Right kidney (tissue), 1 donor: ENCODE measurements at regions not wholly inside any gene's neighbourhood (a gene's known extent, or its start where the extent isn't known, plus 50 kb on each side); places are given as distances from the start of the nearest gene placed in this dataset.
"Not testable (repeated sequence)": the region's sequence is repeated elsewhere in the genome, so short reads cannot be mapped to it uniquely, and the experiment has no call there.

ENCODE experiments used
- DNase-seq: peaks from one replicate; pipeline ENCODE4 v3.0.0-alpha.2; 2016

DNA sequence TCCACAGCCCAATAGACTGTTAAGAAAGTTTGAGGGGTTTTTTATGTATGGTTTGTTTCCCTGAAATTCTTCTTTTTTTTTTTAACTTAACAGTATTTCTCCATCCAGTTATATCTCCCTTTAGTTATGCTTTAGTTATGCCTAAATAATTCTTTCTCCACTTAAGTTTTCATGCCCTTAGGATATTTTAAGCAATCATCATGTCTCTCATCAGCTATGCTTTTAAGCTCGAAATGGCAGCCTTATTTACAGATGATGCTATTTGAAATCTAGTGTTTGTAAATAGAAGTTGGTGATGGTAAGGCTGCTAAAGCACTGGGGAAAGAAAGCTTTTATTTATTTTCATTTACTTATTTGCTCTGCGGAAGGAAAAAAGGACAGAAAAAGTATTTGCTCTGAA lies 439.3 kb downstream of the TFAP2B start:
- no peak for DNase-seq

DNA sequence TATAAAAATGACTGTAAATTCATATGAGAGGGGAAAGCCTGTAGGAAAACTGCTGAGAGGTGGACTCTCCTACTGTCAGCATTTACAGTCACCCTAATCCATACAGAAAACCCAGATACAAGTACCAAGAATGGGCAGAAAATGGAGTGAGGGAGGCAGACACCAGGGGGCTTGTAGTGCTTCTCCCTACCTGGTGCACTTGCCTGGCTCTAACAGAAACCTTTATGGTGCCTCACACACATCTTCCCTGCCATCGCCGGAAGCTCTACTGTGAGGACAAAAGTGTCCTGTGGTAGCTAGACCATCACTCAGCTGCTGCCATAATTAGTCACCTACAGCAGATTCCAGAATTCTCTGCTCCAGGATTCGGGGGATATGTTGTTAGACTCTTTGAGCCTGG lies 441.3 kb downstream of the TFAP2B start:
- DNase-seq, result no peak

DNA sequence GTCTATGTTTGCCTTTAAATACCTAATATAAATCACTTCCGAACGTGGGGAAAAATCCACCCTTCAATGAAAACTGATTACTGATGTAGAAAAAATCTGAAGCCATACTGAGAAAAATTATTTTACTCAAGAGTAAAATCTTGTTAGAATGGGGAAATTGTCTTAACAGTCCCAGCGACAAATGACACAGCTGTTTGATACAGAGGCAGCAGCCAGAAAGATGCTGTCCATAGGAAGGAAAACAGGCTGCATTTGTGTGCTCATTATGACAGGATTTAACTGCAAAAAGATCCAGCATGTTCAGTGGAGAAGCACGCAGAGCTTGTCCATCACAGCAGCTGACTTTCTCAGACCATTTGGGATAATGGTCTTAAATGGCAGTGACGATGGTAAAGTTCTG lies 443.0 kb downstream of the TFAP2B start:
- DNase-seq, result no peak

DNA sequence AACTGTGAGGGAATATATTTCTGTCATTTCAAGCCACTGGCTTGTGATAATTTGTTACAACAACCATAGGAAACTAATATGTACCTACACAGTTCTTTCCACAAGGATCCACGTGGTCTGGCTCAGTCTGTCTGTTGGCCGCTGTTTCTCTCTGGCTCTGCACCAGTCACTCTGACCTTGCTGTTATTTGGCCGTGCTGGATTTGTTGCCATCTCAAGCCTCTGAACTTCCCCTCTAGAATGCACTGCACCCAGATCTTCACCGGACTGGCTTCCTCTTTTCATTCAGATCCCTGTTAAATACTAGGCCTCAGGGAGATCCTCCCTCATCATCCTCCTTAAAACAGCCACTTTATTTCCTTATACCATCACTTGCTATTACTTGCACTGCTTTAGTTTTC lies 446.8 kb downstream of the TFAP2B start:
- DNase-seq, result no peak

DNA sequence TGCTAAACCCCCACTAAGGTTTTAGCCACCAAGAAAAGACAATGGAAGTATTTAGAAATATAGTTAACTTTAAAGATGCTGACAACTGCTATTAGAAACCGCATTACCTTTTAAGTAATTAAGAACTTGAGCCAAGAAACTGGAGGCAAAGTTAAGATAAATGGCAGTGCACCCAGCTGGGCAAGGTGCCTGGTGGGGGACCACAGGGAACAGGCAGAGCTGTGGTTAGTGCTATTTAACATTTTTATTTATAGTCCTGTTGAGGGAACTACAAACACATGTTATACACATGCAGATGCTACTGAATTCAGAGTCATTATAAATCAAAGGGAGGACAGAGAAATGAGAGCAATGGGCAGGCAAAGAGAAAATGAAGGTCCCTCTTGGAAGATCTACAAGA lies 447.9 kb downstream of the TFAP2B start:
- DNase-seq, result no peak

DNA sequence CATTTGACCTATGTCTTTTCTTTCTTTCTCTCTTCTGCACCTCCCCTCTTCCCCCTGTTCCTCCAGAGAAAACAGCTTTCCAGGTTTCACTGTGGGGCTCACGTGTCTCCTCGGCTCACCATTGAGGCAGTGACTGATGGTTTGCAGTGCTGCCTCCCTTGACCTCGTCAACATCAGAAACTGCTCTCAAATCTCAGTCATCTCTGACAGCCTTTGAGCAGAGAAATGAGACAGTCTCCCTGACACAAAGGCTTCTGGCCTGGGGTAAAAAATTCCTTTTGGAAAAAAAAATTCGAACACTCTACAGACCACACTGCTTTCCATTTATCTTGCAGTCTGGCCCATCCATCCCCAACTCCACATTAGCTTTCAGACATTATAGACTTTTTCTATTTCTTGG lies 450.0 kb downstream of the TFAP2B start:
- no peak for DNase-seq

DNA sequence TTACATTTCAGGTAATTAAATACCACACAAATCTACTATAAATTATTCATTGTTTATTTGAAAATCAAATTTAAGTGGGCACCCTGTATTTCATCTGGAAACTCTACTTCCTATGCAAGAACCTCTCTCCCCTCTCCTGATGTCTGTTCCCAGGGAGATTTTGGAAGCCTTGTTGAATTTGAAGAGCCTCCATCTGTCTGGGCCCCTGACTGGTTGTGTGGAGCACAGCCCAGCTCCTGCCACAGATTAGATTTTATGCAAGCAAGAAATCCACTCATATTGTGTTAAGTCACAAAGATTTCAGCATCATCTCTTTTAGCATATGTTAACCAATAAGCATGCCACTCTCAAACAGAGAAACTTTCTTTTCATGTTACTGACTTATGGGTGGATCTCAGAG lies 451.2 kb downstream of the TFAP2B start:
- DNase-seq, result no peak

DNA sequence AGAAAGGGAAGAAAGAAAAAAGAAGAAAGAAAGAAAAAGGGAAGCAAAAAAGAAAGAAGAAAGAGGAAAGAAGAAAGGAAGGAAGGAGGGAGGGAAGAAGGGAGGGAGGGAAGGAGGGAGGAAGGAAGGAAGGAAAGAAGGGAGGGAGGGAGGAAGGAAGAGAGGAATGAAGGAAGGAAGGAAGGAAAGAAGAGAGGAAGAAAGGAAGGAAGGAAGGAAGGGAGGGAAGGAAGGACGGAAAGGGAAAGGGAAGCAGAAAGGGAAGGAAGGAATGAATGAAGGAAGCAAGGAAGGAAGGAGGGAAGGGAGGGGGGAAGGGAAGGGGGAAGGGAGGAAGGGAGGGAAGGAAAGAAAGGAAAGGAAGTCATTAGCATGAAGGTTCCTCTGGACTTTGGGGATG lies 452.9 kb downstream of the TFAP2B start:
- DNase-seq, result no peak

DNA sequence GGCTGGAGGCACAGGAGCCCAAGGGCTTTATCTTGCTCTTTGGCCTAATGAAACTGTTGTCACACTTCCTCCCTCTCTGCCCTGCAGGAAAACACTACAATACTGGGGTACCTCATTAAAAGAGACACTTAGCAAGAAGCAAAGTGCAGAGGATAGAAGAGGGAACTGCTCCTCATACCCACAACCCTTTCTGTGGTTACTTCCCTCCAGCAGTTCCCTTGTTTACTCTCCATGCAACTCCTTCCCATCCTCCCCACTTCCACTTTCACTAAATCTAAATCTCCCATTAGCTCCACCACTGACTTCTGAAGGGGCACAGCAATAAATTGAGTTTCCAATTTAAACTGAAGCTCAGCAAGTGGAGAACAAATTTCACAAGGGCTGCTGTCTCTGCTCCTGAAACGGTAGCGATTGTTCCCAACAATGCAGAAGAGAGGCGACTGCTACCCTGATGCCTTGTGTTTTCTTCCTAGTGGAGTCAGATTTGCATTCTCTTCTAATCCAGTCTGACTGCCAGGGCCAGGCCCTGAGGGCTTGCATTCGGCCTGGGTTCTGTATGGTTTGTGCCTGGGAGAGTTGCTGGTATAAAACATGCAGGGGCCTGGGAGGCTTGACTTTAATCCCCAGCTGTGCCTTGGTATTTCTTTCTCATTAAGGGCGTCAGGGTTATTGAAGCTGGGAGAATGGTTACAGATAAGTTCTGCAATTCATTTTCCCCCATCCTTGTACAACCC lies 454.7 kb downstream of the TFAP2B start:
- DNase-seq, result no peak

DNA sequence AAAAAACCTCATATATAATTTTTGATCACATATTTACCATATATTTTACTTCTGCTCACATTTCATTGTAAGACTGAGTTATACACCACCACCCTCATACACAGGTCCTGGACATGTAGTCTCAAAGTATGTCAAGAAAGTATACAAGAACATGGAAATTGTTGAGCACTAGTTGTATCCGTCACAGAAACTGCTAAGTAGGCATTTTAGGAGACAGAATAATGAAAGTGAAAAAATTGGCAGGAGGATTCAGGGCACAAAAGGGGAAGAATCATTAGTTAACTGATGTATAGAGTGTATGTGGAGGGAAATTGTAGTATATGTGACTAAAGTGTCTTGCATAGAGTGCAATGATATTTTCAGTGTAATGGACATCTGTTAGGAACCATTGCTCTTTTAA lies 458.8 kb downstream of the TFAP2B start:
- DNase-seq, result no peak

DNA sequence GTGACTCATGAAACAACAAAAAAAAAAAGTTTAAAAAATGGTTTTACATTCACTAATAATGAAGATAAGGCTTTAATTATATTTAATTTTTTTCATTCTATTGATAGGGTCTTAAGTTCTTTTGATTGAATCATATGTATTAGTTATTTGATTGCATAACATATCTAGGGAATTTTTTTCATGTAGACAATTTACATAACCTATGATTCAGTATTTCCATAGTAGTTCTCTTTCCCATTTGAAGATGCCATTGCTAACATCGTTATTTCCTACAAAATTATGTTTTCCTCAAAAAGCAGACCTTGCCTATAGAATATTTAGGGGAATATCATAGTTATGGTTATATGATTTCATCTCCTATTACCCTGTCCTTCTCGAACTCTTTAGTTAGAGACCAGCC lies 463.4 kb downstream of the TFAP2B start:
- DNase-seq, result no peak

DNA sequence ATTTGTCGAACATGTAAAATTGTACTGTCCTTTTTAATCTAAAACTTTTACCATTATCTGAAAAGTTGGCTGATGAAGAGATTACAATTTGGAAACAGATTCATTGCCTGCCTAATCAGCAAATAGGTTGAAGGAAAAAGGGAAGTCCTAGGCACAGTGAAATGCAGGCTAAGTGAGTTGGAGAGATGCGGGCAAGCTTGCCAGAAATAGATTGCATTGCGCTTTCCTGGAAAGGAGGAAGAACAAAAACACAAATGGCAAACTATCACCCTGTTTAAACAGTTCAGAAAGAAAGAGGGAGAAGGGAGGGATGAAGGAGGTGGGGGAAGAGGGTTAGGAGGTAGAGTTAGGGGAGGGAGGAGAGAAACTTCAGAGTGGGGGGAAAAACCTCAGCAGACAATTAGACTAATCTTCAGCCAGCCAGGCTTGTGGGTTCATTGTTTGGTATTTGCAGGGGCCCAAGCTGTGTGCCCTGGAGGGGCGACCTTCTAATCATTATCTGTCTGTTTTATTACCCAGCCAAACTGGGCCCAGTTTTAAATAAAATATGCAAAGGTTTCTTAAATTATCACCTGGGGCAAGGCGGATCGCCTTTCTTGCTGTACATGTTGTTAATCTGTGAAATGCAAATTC lies 465.2 kb downstream of the TFAP2B start:
- no peak for DNase-seq

DNA sequence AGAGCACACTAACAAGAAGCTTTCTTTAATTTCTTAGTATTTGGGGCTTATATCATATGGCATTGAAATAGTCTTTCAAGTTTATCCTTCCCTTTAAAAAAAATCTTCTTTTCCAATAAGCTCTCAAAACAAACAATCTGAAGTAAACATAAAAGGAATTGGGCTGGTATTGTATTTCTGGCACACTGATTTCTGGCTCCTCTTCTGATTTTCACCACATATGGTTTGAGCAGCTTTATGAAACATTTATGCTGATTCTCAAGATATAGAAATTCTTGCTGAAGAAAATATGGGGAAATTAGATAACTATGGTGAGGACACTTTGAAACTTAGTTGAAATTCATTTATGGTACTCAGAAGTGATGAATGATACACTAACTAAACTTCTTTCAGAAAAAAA lies 467.2 kb downstream of the TFAP2B start:
- no peak for DNase-seq

DNA sequence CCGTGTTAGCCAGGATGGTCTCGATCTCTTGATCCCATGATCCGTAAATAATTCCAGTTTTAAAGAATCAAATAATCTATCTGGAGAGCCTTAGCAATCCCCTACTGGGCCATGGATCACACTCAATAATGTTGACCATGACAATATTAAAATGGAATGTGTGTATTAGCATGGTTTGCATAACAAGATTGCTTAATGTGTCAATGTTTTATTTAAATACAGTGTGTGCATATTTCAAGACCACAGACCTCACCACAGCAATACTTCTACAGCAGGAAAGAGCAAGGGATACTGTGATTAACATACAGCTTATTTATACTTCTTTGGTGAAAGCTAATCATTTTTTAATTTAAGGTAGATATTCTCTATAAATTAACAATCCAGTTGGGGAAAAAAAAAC lies 470.4 kb downstream of the TFAP2B start:
- no peak for DNase-seq

DNA sequence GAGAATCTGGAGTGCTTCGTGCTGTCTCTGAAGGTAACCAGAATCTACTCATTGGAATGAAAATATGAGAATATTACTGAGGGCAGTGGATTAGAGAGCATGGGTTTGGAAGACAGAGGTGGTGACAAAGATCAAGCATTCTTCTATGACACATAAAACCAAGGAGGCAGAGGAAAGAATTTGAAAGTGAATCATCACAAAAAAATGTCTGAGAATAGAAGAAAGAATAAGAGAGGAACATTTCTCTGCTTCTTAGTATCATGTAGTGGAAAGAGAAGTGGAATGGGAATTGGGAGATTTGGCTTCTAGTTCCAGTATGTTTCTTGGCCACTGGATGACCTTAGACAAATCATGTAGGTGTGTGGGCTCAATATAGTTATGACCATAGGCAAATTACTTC lies 474.0 kb downstream of the TFAP2B start:
- DNase-seq, result no peak

DNA sequence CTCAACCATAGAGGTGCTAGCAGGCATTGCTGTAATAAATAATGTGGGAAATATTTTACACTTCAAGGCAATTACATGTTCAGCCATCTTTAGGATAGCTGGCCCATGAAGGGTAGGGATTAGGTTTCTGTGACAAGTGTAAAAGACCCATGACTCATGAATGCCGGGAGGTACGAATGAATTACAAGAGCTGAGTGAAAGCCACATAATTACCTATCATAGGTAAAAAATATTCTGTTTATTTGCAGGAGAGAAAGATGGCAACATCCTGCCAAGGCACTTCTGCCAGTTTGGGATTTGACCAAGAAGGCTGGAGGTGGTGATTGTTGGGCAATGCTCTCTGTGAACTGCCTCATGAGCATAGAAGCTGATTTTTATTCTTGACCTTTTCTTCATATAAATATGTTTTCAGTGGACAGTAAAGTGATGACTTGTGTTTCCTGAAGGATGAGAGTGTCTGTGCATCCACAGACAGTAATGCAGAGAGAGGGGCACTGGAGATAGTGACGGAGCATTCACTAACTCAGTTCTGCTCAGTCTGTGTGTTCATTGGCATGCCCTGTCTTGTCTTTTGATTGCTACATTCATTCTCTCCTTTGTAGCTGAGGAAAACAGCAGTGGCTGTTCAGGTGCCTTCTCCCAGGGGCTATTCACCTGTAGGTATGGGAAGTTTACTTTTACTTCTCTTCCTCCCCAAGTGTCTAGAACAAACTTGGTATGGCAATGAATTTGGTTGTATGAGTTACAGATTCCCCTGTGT lies 481.1 kb downstream of the TFAP2B start:
- no peak for DNase-seq

DNA sequence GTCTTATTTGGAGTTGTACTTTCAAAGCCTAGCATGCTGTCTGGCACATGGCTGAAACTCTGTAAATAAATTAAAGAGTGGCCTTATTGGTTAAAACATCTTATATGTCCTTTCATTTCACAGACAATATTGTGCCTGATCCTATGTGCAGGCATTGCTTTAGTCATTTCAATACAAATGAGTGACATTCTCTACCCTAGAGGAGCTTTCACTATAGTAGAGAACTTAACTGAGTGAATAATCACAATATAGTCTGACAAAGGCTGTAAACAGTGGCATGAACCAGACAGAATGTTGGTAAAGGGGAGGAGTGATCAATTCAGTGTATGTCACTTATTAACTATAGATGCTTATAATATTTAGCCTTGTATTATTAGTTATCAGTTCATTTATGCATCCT lies 481.8 kb downstream of the TFAP2B start:
- no peak for DNase-seq

DNA sequence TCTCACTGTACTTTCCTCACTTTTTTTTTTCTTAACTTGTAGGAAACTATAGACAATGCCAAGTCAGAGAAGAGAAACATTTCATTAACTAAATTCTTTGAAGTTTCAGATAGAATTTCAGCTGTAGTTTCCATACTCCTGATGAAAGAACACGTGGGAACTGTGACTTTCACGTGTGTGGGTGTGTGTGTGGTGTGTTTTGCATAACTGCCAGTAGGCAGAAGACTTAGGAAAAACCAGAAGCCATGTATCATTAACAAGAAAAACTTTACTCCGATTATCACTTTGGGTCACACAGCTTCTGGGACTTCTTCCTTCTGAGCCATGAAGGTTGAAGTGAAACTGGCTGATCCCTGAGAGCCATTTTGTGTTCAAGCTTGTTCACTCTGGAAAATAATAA lies 483.3 kb downstream of the TFAP2B start:
- DNase-seq, result no peak

DNA sequence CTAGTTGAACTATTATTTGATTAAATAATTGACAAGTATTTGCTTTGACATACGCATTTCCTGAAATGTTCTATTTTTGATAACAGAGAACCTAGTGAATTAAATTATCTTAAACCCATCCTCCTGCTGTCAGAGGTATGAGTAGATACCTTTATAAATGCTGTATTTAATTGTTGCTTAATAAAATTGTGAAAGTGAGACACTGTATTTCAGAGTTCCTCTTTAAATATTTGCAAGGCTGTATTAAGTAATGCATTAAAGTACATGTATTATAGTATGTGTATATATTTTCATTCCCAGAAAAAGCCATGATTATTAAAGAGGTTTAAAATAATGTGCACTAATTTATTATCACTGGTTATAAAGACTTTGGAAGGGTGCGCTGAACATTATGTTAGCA lies 483.8 kb downstream of the TFAP2B start:
- DNase-seq, result no peak

DNA sequence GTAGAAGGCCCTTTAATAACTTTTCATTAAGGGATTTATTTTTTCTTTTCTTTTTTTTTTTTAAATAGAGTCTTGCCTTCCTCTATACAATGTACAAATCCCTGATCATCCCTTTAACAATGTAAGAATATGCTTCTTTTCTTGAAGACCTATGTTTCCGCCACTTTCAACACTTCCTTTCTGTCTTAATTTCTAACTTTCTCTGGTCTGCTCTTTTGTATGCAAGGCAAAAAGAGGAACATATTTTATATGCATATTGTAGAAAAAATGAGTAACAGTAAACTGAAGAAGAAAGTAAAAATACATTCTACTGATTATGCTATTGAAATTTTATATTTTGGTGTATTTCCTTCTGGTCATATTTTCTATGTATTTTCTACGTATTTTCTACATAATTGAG lies 484.7 kb downstream of the TFAP2B start:
- no peak for DNase-seq

DNA sequence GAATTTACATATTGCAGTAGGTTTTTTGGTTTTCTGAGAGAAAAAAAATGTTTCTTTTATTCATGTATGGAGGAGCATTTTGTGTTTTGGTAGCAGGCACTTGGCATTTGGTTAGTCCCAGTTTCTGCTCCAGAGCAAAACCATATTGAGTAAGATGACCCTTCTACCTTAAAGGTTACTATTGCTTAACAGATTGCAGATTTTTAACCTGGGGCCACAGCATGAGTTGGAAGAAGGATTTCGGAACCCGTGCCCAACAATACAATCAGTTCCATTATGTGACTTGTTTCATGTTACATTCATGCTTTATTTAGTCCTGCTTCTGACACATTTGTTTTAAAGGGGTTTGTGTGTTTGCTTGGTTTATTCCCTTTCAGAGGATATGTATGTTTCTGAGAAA lies 496.3 kb downstream of the TFAP2B start:
- DNase-seq, result no peak

DNA sequence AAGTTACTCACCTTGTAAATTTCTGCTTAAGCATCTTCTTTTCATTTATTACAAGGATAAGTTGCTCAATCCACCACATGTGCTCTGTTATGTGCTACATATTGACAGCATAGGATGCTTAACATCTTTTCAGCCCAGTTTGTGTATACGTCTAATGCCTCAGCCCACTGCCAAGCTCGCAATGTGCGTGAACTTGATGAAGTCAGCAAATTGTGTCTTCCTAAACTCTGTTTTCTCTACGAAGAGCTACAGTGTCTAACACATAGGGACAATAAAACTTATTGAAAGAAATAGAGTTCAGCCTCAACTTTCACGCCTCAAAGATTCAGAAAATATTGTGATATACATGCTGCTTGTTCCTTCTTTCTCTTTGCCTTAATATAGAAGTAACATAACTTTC lies 500.0 kb downstream of the TFAP2B start:
- no peak for DNase-seq

DNA sequence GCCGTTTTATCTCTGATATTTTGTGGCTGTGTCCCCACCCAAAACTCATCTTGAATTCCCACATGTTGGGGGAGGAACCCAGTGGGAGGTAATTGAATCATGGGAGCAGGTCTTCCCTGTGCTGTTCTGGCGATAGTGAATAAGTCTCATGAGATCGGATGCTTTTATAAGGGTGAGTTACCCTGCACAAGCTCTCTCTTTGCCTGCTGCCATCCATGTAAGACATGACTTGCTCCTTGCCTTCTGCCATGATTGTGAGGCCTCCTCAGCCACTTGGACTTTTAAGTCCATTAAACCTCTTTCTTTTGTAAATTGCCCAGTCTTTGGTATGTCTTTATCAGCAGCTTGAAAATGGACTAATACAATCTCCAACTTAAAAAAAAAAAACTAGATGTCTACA lies 502.8 kb downstream of the TFAP2B start:
- not testable (repeated sequence) for DNase-seq

DNA sequence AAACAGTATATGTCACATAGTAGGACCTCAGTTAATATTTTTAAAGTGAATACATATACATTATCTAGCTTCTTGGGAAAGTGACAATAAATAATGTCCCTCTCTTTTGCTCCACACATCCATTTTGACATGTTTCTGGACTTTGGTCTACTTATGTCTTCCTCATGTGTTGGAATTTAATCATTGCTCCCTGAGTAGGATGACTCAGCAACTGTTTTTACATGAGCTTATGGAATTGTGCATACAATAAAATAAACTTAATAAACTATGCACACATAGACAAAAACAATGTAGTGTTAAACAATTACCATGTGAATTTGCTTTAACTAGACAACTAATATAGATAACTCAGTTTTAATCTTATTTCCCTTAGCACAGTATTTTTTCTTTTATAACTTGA lies 503.8 kb downstream of the TFAP2B start:
- DNase-seq, result no peak
